Stomach (tissue), 4 donors: ENCODE measurements at regions not wholly inside any gene's neighbourhood (a gene's known extent, or its start where the extent isn't known, plus 50 kb on each side); places are given as distances from the start of the nearest gene placed in this dataset.

Source experiments
- CTCF ChIP-seq, 7 experiments: fragments of 450-650 bp in 4 of 7; fragments of 200-600 bp in 3 of 7; sonication (generic) in 3 of 7; IDR thresholded peaks; one replicate each; pipeline ENCODE4 v1.5.1; 2016 to 2019; ENCODE audit warnings: antibody characterized with exemption in 7 of 7, control low read depth in 2 of 7, mild to moderate bottlenecking in 1 of 7
- EP300 ChIP-seq: sonication (generic); formaldehyde crosslinking; IDR thresholded peaks from one replicate; pipeline ENCODE4 v1.6.1; 2017; ENCODE audit warnings: antibody characterized with exemption
- POLR2A ChIP-seq, 4 donors: fragments of 450-650 bp; IDR thresholded peaks; one replicate each; pipeline ENCODE4 v1.6.1; 2016; ENCODE audit warnings: antibody characterized with exemption in 4 of 4, control low read depth in 2 of 4, mild to moderate bottlenecking in 1 of 4, moderate library complexity in 1 of 4

GRCh38 chr20:7716286-7716972, 223.8 kb downstream of the HAO1 start:
- no peak for TF ChIP-seq CTCF (IDR thresholded peaks at IDR 0.05)
- no peak for TF ChIP-seq POLR2A (IDR thresholded peaks at IDR 0.05)
- no peak for TF ChIP-seq EP300
